ENCODE measurements at regions not wholly inside any gene's neighbourhood (a gene's known extent, or its start where the extent isn't known, plus 50 kb on each side); places are given as distances from the start of the nearest gene placed in this dataset.

DNA sequence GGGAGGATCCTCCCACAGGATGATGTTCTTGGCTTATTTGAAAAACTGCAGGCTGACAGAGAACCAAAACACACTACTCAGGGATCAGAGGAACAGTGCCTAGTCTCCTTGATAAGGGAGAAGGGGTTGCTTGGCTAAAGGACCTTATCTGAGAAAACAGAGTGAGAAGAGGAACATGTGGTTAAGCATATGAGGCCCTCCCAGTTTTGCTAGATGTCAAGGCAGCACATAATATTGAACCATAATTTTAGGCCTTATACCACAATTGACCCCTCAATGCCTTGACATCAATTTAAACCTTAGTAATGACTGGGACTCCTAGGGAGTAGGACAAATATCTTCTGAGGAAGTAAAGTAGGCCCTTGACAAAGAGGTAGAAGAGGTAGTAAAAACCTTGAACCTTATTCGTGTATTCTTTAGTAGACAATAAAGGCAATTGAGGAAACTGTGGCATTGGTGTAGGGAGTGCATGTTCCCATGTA lies 79.3 kb downstream of the TEX13C start:
- ATAC-seq = no peak
- Histone ChIP-seq H3K4me1 (no peaks in the 10 kb centered on the region), H3K9me3 (no peaks in the 10 kb centered on the region), H3K4me3 (no peak overlapping the region), H3K27me3 (no peaks in the 10 kb centered on the region), H3K36me3 (no peaks in the 10 kb centered on the region), H3K27ac (no peak overlapping the region)
- WGBS, 4 donors = 78 to 92% (median 82%) methylated on average over 1 of the region's 1 CpG
- no peak for DNase-seq
- intact Hi-C loops (cut with DNase I) = no loop called here
- TF ChIP-seq CTCF (IDR thresholded peaks at IDR 0.05) = no peak
- TF ChIP-seq POLR2A (IDR thresholded peaks at IDR 0.05) = no peak

- intact Hi-C loops (cut with DNase I) = no loop called here
- no peak for DNase-seq
- Histone ChIP-seq H3K9me3 (no peaks in the 10 kb centered on the region), H3K36me3 (no peaks in the 10 kb centered on the region), H3K27me3 (no peaks in the 10 kb centered on the region), H3K4me1 (no peaks in the 10 kb centered on the region), H3K27ac (no peak overlapping the region), H3K4me3 (no peak overlapping the region)
- 77 to 94% (median 92%) methylated on average over 2 of the region's 2 CpGs for WGBS, 4 donors
- TF ChIP-seq POLR2A (IDR thresholded peaks at IDR 0.05) (no peak), CTCF (IDR thresholded peaks at IDR 0.05) (no peak)
- ATAC-seq = no peak
Observed at GRCh38 chrX:125402807-125403206, 83.1 kb downstream of the TEX13C start.

- DNase-seq (no peak), ATAC-seq (no peak)
- intact Hi-C loops (cut with DNase I) = no loop called here
- 0 to 60% (median 32%) methylated on average over 1 of the region's 1 CpG for WGBS, 4 donors
- Histone ChIP-seq H3K27ac (no peak overlapping the region), H3K4me3 (no peak overlapping the region), H3K9me3 (no peaks in the 10 kb centered on the region), H3K27me3 (no peaks in the 10 kb centered on the region), H3K36me3 (no peaks in the 10 kb centered on the region), H3K4me1 (no peaks in the 10 kb centered on the region)
- no peak for TF ChIP-seq POLR2A (IDR thresholded peaks at IDR 0.05)
- TF ChIP-seq CTCF (IDR thresholded peaks at IDR 0.05) = no peak
Observed at GRCh38 chrX:125404667-125405160, 85.0 kb downstream of the TEX13C start.

GRCh38 chrX:125405339-125405738 lies 85.7 kb downstream of the TEX13C start:
- Histone ChIP-seq H3K27me3 (no peaks in the 10 kb centered on the region), H3K9me3 (no peaks in the 10 kb centered on the region), H3K4me1 (no peaks in the 10 kb centered on the region), H3K27ac (no peak overlapping the region), H3K36me3 (no peaks in the 10 kb centered on the region), H3K4me3 (no peak overlapping the region)
- DNase-seq = no peak
- TF ChIP-seq CTCF (IDR thresholded peaks at IDR 0.05) = no peak
- intact Hi-C loops (cut with DNase I) = no loop called here
- no peak for ATAC-seq
- WGBS, 4 donors = 79 to 85% (median 82%) methylated on average over 2 of the region's 2 CpGs

Measured in heart left ventricle (tissue), 16 donors.